NCI-H526 (cell line): ENCODE measurements at regions not wholly inside any gene's neighbourhood (a gene's known extent, or its start where the extent isn't known, plus 50 kb on each side); places are given as distances from the start of the nearest gene placed in this dataset.
"Not testable (repeated sequence)": the region's sequence is repeated elsewhere in the genome, so short reads cannot be mapped to it uniquely, and the experiment has no call there.

ENCODE experiments used
- DNase-seq, 2 experiments: peaks; one replicate each; lab custom pipeline; 2025; lab: John Stamatoyannopoulos, UW

DNA sequence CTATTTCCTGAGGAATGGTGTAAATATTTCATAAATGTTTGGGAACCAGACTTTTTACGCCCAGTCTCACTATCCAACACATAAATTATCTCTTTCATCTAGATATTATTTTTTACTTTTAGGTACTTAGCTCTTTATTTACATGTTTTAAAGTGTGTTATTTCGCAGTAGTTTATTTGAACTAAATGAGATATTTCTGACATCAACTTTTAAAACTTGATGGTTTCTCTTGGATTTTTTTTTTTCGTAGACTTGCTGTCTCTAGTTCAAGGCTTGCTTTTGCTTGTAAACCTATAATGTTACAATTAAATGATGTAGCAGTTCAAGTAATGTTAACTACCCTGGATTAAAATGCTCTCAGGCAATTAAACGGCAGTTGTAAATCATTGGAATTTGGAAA lies 241.7 kb upstream of the PDE3A start:
- no peak for DNase-seq

DNA sequence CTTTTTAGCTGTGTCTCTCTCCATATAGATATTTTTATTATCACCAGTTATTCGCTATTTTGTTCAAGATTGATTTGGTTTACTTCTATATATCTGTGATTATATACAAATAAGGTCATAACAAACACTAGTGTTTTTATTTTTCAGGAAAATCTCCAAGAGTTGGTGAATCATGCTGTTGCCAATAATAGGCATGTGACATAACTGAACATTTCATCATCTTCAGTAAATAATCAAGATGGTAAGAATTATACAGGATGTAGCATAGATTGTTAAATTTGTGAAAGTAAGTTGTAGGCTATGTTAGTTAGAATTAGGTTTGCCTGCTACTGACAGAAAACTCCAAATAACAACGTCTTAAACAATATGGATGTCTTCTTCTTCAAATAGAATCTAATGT lies 240.9 kb upstream of the PDE3A start:
- DNase-seq, result no peak

DNA sequence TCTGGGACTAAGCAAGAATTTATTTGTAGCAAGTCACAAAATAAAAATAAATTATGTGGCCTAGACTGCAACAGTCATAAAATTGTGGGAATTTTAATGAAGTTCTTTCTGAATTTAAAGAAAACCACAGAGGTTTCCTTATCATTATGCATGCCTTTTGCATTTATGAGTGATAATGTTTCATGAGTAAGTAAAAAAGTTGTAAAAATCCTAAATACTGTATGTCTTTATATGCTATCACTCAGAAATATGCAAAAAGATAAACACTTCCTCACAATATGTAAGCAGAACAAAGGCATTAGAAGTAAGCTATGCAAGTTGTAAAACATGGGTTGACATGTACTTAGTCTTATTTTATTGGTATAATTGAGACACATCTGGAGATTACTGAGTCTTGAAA lies 239.4 kb upstream of the PDE3A start:
- DNase-seq, result no peak

DNA sequence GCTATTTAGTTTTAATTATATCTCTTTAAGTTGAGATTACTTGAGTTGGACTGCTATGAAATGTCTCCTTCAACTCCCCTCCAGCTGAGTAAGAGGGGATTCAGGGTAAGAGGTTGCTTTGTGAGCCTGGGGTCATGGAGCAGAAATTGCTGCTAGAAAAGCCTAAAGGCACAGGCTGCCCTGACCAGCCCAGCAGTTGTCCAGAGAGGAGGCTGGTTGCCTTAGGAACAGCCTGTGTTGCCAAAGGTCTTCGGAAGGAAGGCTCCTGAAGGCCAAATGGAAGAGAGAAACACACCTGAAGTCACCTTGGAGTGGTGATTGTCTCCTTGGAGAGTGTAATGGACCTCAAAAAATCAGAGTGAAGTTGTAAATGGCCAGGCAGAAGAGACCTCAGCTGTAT lies 235.5 kb upstream of the PDE3A start:
- no peak for DNase-seq

DNA sequence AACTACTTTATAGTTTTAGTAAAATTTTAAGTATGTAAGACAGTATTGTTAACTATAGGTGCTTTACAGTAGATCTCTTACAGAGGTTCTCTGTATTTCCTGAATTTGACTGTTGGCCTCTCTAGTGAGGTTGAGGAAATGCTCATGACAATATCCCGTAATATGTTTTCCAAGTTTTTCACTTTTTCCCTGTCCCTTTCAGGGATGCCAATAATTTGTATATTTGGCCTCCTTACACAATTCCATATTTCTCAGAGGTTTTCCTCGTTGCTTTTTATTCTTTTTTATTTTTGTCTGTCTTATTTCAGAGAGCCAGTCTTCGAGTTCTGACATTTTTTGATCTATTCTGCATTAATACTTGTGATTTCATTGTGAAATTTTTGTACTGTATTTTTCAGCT lies 233.7 kb upstream of the PDE3A start:
- DNase-seq, result no peak

DNA sequence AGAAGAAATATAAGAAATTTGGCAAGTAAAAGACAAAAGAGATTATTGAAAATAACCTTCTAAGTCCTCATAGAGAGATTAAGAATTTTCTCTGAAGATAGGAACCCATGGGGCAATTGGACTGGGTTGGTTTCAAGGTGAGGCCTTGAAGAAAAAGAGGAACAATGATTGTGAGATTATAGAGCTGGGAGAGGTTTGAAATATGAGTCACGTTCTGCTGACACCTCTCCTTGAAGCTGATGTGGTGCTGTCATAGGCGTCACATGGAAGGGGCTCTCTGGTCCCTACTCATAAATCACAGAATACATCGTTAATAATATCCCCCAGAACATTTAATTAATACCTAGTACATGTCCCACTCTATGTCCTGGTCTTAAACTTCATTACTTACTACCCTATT lies 227.6 kb upstream of the PDE3A start:
- no peak for DNase-seq

DNA sequence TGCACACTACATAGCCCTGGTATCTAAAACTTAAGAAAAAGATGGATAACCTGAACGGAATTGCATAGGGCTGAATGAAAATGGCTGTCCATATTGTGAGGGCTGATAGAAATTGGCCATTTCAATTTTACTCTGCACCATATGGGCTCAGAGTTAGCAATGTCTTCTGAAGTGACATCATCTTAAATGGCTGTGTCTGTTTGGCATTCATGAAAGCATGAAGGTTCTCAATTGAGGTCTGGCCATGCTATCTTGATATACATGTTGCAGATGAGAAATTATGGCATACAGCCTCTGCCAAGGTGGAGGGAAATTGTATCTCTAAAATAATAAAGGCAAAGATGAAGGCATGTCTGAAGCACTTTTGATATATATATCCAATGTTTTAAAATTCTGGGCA lies 226.0 kb upstream of the PDE3A start:
- no peak for DNase-seq

DNA sequence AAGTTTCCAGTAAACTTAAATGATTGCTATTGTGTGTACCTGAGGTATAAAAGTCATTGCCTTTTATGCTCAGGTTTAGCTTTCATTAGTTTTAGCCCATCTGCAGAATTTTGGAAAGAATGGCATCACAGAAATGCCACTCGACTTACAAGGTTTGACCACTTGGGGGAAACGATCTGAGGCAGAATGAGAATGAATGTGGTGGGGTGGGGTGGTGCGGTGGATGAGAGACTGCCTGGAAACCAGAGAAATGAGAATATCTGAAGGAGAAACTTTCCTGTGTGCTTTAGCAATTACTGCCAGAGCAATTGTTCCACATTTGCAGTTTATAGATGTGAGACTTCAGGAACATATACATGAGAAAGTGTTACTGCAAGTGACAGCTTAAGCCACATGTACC lies 225.4 kb upstream of the PDE3A start:
- DNase-seq, result no peak

DNA sequence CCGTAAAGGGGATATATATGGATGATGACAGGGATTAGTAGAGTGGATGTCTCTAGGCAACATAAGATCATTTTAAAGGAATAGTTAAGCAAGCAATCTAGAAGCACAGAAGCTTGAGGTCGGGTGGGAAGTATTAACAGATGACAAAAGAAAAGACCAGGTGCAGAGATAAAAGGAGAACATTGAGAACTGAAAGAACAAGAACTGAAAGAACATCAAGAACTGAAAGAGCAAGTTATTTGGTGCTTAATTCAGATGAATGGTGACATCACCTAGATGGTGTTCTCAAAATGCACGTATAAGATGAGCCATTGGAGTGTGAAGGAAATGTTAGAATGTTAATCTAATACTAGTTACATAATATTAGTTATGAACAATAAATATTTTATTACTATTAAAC lies 224.0 kb upstream of the PDE3A start:
- no peak for DNase-seq

DNA sequence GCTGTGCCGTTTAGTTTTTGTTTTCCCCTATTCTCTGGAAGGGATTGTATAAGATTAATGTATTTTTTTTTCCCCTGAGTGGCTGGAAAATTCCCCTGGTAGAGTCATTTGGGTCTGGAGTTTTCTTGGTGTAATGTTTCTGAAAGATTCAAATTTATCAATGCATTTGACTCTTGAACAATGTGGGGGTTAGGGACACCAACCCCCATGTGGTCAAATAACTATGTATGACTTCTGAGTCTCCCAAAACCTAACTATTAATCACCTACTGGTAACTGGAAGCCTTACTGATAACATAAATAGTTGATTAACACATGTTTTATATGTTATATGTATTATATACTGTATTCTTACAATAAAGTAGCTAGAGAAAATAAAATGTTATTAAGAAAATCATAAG lies 220.1 kb upstream of the PDE3A start:
- no peak for DNase-seq

DNA sequence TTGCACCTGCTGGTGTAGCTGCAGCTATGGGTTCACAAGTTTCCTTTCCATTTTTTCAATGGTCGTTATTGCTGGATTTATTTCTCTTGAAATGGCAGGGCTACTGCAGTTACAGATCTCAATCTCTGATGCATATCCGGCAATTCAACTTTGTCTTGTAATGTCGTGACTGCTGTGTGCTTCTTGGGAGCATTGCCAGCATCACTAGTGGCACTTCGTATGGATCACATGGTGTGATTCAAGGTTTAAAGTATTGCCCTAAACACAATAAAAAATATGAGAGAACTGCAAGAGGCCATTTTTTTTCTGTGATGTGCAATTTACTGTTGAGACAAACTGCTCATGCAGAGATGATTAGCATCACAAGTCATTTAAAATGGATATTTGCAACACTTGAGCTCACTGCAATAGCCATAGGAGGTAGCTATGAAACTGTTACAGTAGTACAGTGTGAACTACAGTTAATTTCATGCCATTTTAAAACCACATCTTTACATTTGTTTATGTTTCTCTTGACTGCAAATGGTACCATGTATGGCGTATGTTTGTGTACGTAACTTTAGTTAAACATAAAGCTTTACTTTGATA lies 217.4 kb upstream of the PDE3A start:
- no peak for DNase-seq

DNA sequence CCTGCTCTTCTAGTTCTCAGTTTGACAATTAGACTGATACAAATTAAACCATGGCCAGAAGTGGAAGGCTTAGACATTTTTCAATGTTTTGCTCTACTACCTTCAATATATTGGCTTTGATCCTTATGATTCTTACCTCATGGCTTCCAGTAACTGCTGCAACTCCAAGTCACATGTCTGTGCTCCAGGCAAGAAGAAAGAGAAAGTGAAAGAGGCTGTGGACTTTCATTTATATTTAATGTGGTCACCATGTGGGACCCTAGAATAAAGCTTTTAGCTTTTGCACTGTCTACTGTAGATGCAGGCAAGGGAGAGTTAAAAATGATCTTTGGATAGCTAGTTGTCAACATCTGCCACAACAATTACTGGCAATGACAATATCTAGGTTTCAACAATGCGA lies 214.3 kb upstream of the PDE3A start:
- no peak for DNase-seq

DNA sequence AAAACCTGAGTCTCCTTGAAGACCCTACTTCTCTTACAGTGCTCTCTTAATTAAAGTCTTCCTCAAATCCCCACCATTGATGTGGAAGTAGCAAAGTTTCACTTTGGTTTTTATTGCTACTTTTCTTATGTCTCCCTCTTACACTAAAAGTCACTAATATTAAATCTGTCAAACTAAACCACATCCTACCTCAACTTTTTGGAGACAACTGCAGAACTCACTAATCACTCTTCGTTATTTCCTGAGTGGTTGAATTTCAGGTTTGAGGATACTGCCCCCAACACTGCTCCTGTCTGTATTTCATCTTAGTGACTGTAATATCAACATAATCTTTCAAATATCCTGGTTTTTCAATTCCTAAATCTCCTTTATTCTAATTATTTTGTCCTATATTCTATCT lies 213.0 kb upstream of the PDE3A start:
- DNase-seq, result no peak

DNA sequence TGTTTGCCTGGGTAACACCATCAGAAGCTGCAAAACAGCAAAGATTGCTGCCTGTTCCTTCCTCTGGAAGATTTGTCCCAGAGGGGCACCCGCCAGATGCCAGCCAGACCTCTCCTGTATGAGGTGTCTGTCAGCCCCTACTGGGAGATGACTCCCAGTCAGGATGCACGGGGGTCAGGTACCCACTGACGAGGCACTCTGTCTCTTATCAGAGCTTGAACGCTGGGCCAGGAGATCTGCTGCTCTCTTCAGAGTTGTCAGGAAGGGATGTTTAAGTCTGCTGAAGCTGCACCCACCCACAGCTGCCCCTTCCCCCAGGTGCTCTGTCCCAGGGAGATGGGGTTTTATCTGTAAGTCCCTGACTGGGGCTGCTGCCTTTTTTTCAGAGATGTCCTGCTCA lies 207.4 kb upstream of the PDE3A start:
- DNase-seq, result not testable (repeated sequence)

DNA sequence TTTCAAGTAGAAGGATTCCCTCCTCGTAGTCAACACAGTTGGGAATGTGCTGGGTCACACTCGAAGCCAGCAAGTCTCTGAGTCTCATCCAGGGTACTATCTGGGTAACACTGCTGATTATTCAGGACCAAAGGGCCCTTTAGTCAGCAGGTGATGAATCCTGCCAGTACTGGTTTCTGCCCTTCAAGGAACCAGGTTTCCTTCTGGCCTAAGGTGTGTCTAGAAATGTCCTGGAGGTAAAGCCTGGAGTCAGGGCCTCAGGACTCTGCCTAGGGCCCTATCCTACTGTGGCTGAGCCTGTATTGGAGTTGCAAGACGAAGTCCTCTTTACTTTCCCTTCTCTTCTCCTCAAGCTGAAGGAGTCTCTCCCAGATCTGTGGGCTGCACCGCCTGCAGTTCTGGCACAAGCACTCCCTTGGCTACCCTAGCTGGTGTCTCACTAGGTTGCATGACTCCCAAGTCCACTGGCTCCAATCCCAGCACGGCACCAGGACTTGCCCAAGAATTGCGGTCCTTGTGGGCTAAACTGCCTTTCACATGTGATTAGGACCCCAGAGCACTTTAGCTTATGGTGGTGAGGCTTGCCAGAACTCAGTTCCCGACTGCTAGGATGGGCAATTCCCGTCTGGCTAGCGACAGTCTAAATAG lies 193.7 kb upstream of the PDE3A start:
- no peak for DNase-seq

DNA sequence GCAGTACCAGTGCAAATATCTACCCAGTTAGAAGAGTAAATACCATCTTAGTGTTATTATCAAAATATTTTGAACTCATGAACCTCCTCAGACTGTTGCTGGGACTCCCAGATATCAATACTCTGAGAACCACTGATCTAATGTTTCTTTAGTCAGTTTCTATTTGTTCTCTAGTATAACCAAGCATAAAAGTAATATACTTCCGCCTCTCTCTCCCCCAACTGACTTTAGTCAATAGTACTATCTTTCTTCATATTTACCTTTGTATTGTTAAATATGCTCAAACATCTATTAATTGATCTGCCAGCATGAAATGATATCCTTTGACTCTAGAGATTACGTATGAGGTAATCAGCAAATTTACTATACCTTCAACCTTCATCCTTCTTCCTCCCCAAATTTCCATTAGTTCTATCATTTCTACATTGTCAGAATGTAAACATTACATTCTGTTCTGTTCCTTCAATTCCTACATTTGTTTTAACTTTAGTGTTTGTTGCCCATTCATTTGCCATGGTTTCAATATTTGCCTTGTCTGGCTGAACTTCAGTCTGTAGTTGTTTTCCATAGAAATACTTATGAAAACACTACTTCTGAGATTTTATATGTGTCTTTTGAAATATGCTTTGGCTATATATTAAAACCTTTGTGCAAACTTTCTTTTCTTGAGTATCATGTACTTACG lies 192.5 kb upstream of the PDE3A start:
- DNase-seq, result no peak

DNA sequence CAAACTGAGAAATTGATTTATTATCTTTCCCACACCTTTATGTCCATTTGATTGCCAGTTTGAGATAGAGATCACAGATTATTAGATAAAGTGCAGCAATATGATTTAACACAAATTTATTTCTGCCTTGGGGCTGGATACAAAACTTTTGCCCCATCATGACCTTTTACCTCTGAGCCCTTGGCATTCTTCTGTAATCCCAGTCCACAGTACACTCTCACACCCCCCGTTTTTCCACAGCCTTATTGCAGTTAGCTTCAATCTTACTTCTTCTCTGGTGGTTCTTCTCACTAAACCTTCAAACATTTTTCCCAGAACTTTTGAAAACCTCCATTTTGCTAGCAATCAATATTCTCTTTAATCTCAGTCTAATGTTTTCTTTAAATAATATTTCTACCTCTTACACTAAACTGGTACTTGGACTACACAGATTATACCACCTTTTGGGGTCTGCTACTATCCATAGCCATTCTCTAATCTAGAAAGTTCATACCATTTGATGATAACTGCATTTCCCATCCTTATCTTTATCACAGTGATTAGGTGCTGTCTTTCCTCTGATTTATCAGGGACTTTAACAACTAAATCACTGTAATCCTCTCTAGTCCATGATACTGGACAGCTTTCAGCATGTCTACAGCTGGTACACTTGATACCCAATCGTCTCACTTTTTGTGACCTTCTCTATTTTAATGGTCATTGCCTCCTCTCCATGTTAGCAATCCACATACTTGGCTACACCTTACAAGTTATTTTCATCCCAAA lies 186.7 kb upstream of the PDE3A start:
- no peak for DNase-seq

DNA sequence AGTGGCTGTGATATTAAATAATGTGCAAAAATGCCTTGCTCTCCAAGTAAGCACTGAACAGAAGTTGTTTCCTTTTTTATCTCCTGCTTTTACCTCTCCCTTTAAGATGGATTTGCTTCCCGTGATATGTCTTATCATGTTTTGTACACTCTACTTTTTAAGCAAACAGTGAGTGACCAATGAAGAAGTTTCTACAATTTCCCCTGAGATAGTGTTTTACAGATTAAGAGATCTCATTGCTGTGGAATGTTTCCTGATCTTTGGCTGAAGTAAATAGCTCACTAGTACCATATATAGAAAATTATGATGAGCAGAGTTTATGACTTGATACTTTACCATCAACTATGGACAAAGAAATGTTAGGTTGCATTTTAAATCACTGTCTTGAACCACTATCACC lies 184.8 kb upstream of the PDE3A start:
- no peak for DNase-seq

DNA sequence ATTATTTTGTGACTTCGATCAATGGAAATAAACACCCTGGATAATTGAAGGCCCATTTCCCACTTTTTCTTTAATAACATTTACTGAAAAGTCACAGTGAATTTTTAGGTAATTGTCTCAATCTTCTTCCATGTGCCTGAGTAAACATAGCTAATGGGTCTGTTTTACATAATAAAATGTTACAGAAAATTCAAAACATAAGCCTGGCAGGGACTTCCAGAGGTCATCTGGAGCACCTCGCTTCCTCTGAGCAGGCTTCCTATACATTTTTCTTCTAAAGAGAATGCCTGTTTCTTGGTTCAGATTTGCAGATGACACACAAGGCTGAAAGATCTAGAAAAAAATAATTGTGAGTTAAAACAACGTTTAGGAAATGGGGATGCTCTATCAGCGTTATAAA lies 183.8 kb upstream of the PDE3A start:
- no peak for DNase-seq

DNA sequence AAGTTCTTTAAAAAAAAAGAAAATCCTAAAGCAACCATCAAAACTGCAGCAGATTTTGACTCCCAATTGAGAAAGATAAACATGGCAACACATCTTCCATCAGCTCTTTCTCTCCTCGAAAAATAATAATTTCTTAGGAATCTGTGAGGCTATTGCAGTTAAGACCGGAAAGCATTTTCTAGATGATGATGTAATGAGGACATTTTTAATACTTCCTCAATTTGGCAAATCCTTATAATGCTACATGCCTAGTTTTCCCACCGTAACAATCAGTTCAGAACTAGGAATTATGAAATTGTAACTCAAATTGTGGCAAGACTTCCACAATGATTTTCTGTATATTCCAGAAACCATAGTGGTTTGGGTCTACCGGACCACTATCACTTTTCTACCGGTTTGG lies 180.9 kb upstream of the PDE3A start:
- no peak for DNase-seq

DNA sequence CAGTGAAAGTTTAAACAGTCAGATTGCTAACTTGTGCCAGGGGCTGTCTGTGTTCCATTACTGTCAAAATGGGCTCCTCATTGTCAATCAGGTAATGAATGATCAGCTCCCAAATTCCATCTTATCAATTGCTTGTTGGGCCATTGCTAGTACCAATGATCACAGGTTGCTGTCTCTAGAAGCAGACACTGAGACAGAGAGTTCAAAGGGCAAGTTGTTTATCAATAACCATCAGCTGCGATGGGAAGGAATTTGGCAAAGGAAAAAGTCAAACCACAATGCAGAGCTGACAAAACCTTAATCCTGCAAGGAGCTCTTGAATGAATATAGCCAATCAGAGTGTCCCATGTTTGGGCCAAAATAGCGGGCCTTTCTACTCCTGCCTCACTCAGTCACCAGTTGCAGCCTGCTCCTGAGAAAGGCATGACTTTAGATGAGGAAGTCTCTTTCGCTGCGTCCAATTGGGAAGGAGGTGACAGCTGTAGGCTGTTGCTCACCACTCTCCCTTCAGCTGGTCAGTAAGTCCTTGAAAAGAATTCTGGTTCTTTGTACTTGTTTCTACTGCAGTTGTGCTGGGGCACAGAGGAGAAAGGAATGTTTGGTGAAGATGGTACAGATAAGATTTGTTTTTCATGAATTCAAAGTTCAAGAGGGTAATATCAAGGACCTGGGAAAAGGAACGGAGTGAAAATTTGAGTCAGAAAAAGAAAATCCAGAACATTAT lies 179.2 kb upstream of the PDE3A start:
- DNase-seq, result no peak

DNA sequence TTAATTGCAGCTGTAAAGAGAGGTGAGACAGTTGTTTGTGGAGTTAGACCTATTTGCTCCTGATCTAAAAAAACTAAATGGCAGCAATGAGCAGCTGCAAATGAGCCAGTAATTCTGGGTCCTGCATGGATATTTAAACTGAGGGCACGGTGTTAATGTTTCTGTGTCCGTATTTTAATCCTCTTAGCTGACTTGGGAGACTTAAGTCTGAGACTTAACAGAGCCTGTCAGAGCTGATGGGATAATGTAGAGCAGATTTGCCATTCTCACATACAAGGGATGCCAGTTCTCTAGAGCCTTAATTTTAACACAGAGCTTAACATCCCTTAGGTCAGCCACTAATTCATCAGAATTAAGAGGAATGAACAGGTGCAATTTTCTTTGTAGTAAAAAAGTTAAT lies 178.6 kb upstream of the PDE3A start:
- DNase-seq, result no peak
